HFFc6 (cell line): ENCODE measurements at regions not wholly inside any gene's neighbourhood (a gene's known extent, or its start where the extent isn't known, plus 50 kb on each side); places are given as distances from the start of the nearest gene placed in this dataset.

Experiments
- DNase-seq: peaks from one replicate; pipeline ENCODE4 v3.0.0-alpha.2; 2018
- H3K27ac Mint-ChIP-seq: 2 replicates; pipeline ENCODE4 v1.8.0; 2020; ENCODE audit warnings: mild to moderate bottlenecking, mixed read lengths
- H3K27me3 Mint-ChIP-seq: 2 replicates; pipeline ENCODE4 v1.8.0; 2021; ENCODE audit warnings: mild to moderate bottlenecking, moderate library complexity, mixed read lengths; ENCODE audit not compliant: insufficient read depth
- H3K36me3 Mint-ChIP-seq: 2 replicates; pipeline ENCODE4 v1.8.0; 2021; ENCODE audit warnings: low read depth, mixed read lengths
- H3K4me1 Mint-ChIP-seq: 2 replicates; pipeline ENCODE4 v1.8.0; 2020; ENCODE audit warnings: low read depth, mixed read lengths
- H3K4me3 Mint-ChIP-seq: 2 replicates; pipeline ENCODE4 v1.8.0; 2020; ENCODE audit warnings: mild to moderate bottlenecking, moderate library complexity, mixed read lengths
- H3K9me3 Mint-ChIP-seq: 2 replicates; pipeline ENCODE4 v1.8.0; 2020; ENCODE audit warnings: mild to moderate bottlenecking, mixed read lengths
- TF ChIP-seq, protein P1 (sequence below): fragments of 200-600 bp; sonication (generic); IDR thresholded peaks from 2 replicates; pipeline ENCODE4 v1.5.0; 2021; ENCODE audit warnings: antibody characterized with exemption, mild to moderate bottlenecking

DNA sequence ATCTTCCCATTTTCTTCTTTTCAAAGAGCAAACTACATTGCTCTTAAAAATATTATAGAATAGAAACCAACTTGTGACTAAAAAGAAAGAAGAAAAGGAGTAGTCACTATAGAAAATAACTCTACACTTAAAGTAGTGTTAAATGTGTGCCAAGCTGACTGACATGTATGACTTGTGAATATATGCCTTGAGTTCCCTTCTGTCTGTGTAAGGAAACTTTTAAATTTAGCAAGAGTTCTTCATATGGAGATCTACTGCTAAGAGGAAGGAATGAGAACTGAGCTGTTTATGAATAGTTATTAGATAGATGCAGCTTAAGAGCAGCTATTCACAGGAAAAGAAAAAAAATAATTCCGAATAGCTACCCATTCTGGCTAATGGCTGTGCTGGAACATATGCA is 1221.7 kb upstream of the ZEB2 start:
- Mint-ChIP-seq H3K36me3 (peaks cover 11% of the 10 kb centered on the region), H3K27me3 (no peaks in the 10 kb centered on the region), H3K9me3 (no peaks in the 10 kb centered on the region), H3K4me1 (peaks cover 51% of the 10 kb centered on the region), H3K4me3 (no peak overlapping the region), H3K27ac (no peak overlapping the region)
- no peak for DNase-seq
- TF ChIP-seq, protein P1, sequence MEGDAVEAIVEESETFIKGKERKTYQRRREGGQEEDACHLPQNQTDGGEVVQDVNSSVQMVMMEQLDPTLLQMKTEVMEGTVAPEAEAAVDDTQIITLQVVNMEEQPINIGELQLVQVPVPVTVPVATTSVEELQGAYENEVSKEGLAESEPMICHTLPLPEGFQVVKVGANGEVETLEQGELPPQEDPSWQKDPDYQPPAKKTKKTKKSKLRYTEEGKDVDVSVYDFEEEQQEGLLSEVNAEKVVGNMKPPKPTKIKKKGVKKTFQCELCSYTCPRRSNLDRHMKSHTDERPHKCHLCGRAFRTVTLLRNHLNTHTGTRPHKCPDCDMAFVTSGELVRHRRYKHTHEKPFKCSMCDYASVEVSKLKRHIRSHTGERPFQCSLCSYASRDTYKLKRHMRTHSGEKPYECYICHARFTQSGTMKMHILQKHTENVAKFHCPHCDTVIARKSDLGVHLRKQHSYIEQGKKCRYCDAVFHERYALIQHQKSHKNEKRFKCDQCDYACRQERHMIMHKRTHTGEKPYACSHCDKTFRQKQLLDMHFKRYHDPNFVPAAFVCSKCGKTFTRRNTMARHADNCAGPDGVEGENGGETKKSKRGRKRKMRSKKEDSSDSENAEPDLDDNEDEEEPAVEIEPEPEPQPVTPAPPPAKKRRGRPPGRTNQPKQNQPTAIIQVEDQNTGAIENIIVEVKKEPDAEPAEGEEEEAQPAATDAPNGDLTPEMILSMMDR = no peak

DNA sequence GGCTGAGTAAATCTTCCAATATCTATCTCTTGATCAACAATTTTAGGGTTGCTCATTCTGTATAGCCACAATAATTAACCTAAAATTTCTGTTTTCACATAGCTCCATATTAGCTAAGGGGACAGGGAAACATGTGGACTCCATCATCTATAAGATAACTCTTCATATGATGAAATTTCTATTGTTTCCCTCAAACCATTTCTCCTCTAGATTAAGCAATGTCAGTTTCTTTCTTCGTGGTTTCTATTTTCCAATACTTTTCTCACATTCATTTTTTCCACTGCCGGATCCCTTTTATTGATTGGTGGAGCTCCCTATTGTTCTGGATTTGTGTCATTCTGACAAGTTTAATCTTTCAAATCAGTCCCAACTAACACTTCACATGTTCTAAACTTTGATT is 1221.3 kb upstream of the ZEB2 start:
- Mint-ChIP-seq H3K4me3 (no peak overlapping the region), H3K9me3 (no peaks in the 10 kb centered on the region), H3K27ac (no peak overlapping the region), H3K27me3 (no peaks in the 10 kb centered on the region), H3K4me1 (peaks cover 48% of the 10 kb centered on the region), H3K36me3 (peaks cover 11% of the 10 kb centered on the region)
- TF ChIP-seq, protein P1 = no peak
- no peak for DNase-seq

DNA sequence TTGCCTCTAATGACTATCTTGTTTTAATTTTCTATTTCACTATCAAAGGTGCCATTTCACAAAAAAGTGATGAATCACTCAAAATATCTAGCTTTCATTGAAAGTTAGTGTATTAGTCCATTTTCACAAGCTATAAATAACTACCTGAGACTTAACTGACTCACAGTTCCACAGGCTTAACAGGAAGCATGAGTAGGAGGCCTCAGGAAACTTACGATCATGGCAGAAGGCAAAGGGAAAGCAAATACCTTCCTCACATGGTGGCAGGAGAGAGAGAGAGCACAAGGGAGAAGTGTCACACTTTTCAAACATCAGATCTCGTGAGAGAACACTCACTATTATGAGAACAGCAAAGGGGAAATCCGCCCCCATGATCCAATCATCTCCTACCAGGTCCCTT is 1220.4 kb upstream of the ZEB2 start:
- Mint-ChIP-seq H3K36me3 (peaks cover 11% of the 10 kb centered on the region), H3K4me1 (peaks cover 44% of the 10 kb centered on the region), H3K27me3 (no peaks in the 10 kb centered on the region), H3K9me3 (no peaks in the 10 kb centered on the region), H3K27ac (peak overlapping the region; percentile 68), H3K4me3 (peak overlapping the region; percentile 8; the same call in 1 of the 2 replicates)
- DNase-seq = peak; percentile 41
- TF ChIP-seq, protein P1 = no peak

DNA sequence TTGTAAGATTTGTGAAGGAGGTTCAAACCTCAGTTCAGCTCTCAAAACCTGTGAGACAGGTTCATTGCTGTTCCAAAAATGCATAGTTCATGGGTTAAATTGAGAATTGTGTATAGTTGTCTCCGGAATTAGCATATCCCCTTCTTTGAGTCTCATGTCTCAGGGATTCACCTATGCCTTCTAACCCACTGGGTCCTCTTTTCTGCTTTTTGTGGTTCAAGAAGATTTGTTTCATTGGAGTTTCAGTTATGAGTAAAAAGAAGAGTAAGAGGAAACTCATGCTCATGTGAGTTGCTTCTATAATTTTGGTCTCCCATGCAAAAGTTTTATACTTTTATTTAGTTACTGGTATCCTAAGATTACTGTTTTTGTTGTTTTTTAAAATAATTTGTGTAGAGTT is 1219.8 kb upstream of the ZEB2 start:
- no peak overlapping the region for H3K27ac Mint-ChIP-seq
- H3K27me3 Mint-ChIP-seq = no peaks in the 10 kb centered on the region

DNA sequence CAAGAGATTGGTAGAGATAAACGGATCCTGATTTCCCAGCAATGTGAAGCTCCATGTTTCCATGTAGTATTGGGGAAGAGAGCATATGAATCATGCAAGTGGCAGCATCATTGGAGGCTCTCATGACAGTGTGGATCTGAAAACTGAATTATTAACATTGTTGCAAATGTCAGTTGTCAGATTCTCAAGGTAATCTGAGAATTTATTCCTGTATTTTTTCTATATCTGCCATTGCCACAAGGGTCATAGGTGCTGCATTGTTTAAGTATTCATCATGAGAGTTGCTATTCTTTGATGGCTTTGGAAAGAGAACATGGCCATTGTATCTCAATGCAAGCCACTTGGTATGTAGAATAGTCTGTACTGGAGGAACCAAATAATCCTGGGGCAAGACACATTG is 1217.0 kb upstream of the ZEB2 start:
- Mint-ChIP-seq H3K4me1 (peaks cover 19% of the 10 kb centered on the region), H3K27me3 (no peaks in the 10 kb centered on the region; the same call in 1 of the 2 replicates), H3K4me3 (no peak overlapping the region), H3K27ac (no peak overlapping the region), H3K36me3 (peaks cover 11% of the 10 kb centered on the region), H3K9me3 (no peaks in the 10 kb centered on the region)
- no peak for DNase-seq
- TF ChIP-seq, protein P1 = no peak

More for the DNA sequence above, 1219.8 kb upstream of the ZEB2 start:
- Mint-ChIP-seq H3K9me3 (no peaks in the 10 kb centered on the region), H3K36me3 (peaks cover 11% of the 10 kb centered on the region), H3K4me3 (no peak overlapping the region), H3K4me1 (peaks cover 38% of the 10 kb centered on the region)
- TF ChIP-seq, protein P1 = no peak
- DNase-seq = no peak

DNA sequence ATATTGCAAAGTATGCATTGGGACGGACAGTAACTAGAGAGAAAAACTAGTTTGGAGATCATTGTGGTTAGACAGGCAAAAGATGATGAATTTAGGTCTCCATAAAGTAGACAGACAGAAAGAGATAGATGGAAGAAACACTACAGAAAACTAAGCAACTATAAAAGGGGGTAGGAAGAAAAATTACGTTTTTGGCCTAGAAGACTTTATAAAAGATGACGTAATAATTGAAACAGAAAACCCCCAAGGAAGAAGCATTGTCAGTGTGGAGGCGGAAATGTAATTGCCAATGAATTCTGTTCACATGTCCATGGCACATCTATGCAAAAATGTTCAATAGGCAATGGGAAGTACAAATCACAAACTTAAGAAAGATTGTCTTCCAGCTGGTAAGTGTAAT is 1211.5 kb upstream of the ZEB2 start:
- Mint-ChIP-seq H3K27me3 (no peaks in the 10 kb centered on the region; the same call in 1 of the 2 replicates), H3K4me1 (no peaks in the 10 kb centered on the region), H3K27ac (no peak overlapping the region), H3K36me3 (no peaks in the 10 kb centered on the region), H3K4me3 (no peak overlapping the region), H3K9me3 (no peaks in the 10 kb centered on the region)
- DNase-seq = no peak
- TF ChIP-seq, protein P1 = no peak
